Transverse colon (tissue), 4 donors: ENCODE measurements at regions not wholly inside any gene's neighbourhood (a gene's known extent, or its start where the extent isn't known, plus 50 kb on each side); places are given as distances from the start of the nearest gene placed in this dataset.

ENCODE experiments used
- DNase-seq: peaks from one replicate; pipeline ENCODE4 v3.0.0-alpha.2; 2019
- H3K27ac ChIP-seq, 4 donors: fragments of 200-600 bp; sonication (generic); 2 replicates each; pipeline ENCODE4 v1.5.1; 2016 to 2018; ENCODE audit warnings: inconsistent platforms in 4 of 4
- H3K27me3 ChIP-seq: fragments of 200-600 bp; sonication (generic); 2 replicates; pipeline ENCODE4 v1.5.1; 2017; ENCODE audit warnings: inconsistent platforms
- H3K36me3 ChIP-seq, 4 donors: fragments of 200-600 bp; sonication (generic); 2 replicates each; pipeline ENCODE4 v1.5.1; 2017 to 2019; ENCODE audit warnings: inconsistent platforms in 4 of 4
- H3K4me1 ChIP-seq, 4 donors: fragments of 200-600 bp; sonication (generic); 2 replicates each; pipeline ENCODE4 v1.5.1; 2017 to 2020; ENCODE audit warnings: inconsistent platforms in 4 of 4
- H3K4me3 ChIP-seq, 4 donors: fragments of 200-600 bp; sonication (generic); 1 replicate in 1 of 4; 2 replicates in 3 of 4; pipeline versions ENCODE4 v1.5.1 to v1.6.1; 2017 to 2019; ENCODE audit warnings: inconsistent platforms in 4 of 4
- H3K9me3 ChIP-seq, 2 donors: fragments of 200-600 bp; sonication (generic); 2 replicates each; pipeline ENCODE4 v1.5.1; 2017 to 2019; ENCODE audit warnings: inconsistent platforms in 2 of 2
- CTCF ChIP-seq, 5 experiments: fragments of 200-600 bp in 3 of 5; fragments of 450-650 bp in 2 of 5; sonication (generic) in 3 of 5; IDR thresholded peaks; 1 replicate in 2 of 5; 2 replicates in 3 of 5; pipeline ENCODE4 v1.5.1; 2016 to 2017; ENCODE audit warnings: antibody characterized with exemption in 5 of 5, inconsistent platforms in 3 of 5, mild to moderate bottlenecking in 2 of 5, moderate library complexity in 1 of 5
- EP300 ChIP-seq: sonication (generic); formaldehyde crosslinking; IDR thresholded peaks from one replicate; pipeline ENCODE4 v1.6.1; 2017; ENCODE audit warnings: antibody characterized with exemption, low read depth
- POLR2A ChIP-seq: fragments of 450-650 bp; IDR thresholded peaks from one replicate; pipeline ENCODE4 v1.6.1; 2016; ENCODE audit warnings: antibody characterized with exemption, mild to moderate bottlenecking, moderate library complexity
- POLR2AphosphoS5 ChIP-seq, 3 donors: sonication (generic); formaldehyde crosslinking; IDR thresholded peaks; one replicate each; pipeline ENCODE4 v1.6.1; 2016; ENCODE audit warnings: antibody characterized with exemption in 3 of 3
- WGBS, 2 donors: methylation state at CpG; one replicate each; pipeline ENCODE4 v1.1.5; 2018; ENCODE audit warnings: low coverage in 1 of 2; 5-methylcytosine and 5-hydroxymethylcytosine counted together
- in situ Hi-C, 4 donors: fragments of 200-750 bp; cut with MboI; loops; one replicate each; pipeline versions ENCODE4 v1.15.0 to v1.15.1; 2017; ENCODE audit warnings: low sequenced_read_pairs in 3 of 4, low pct_ligation_motif_present in 1 of 4, low pct_unique_long_range_greater_than_20kb in 1 of 4
- intact Hi-C: fragments of 100-400 bp; cut with DNase I; formaldehyde crosslinking; loops from one replicate; pipeline ENCODE4 v1.15.1; 2023; ENCODE audit warnings: low total_unique reads

GRCh38 chr13:95361686-95362085 lies 60.4 kb upstream of the ABCC4 start:
- in situ Hi-C loops, result no loop called here
- TF ChIP-seq POLR2A, result no peak
- TF ChIP-seq EP300, result no peak
- no peak for TF ChIP-seq POLR2AphosphoS5 (IDR thresholded peaks at IDR 0.05)
- no peak for TF ChIP-seq CTCF (IDR thresholded peaks at IDR 0.05)
- 72 to 84% methylated on average over 3 of the region's 3 CpGs for WGBS, 2 donors

GRCh38 chr13:95362666-95363065 lies 61.4 kb upstream of the ABCC4 start:
- H3K36me3 ChIP-seq, result no peaks in the 10 kb centered on the region
- no peaks in the 10 kb centered on the region for H3K27me3 ChIP-seq
- H3K4me3 ChIP-seq, result no peak overlapping the region
- H3K9me3 ChIP-seq, result peaks cover 0 to 5% of the 10 kb centered on the region in 2 donors
- intact Hi-C loops (no loop called here), in situ Hi-C loops (no loop called here)
- no peaks in the 10 kb centered on the region for H3K4me1 ChIP-seq
- no peak overlapping the region for H3K27ac ChIP-seq
- WGBS, 2 donors, result 70 to 77% methylated on average over 4 to 5 of the region's 5 CpGs
- TF ChIP-seq CTCF (IDR thresholded peaks at IDR 0.05) (no peak), EP300 (no peak), POLR2AphosphoS5 (IDR thresholded peaks at IDR 0.05) (no peak), POLR2A (no peak)
- DNase-seq, result no peak

More at GRCh38 chr13:95361686-95362085, 60.4 kb upstream of the ABCC4 start:
- Histone ChIP-seq H3K4me3 (no peak overlapping the region), H3K9me3 (peaks cover 0 to 5% of the 10 kb centered on the region in 2 donors), H3K4me1 (no peaks in the 10 kb centered on the region), H3K27ac (no peak overlapping the region), H3K36me3 (no peaks in the 10 kb centered on the region), H3K27me3 (no peaks in the 10 kb centered on the region)
- intact Hi-C loops, result no loop called here
- DNase-seq, result no peak

- no peak for DNase-seq
- Histone ChIP-seq H3K27me3 (no peaks in the 10 kb centered on the region), H3K4me1 (no peaks in the 10 kb centered on the region), H3K36me3 (no peaks in the 10 kb centered on the region), H3K4me3 (no peak overlapping the region), H3K27ac (no peak overlapping the region), H3K9me3 (peaks cover 0 to 5% of the 10 kb centered on the region in 2 donors)
- in situ Hi-C loops, result no loop called here
- TF ChIP-seq CTCF (IDR thresholded peaks at IDR 0.05) (no peak), EP300 (no peak), POLR2A (no peak), POLR2AphosphoS5 (IDR thresholded peaks at IDR 0.05) (no peak)
- intact Hi-C loops, result no loop called here
- WGBS, 2 donors, result 60 to 65% methylated on average over 4 to 6 of the region's 6 CpGs
These were observed 66.1 kb upstream of the ABCC4 start for GRCh38 chr13:95367309-95367843.

- TF ChIP-seq EP300, result no peak
- no peak for TF ChIP-seq POLR2AphosphoS5 (IDR thresholded peaks at IDR 0.05)
- no peak for TF ChIP-seq POLR2A
- no peak for TF ChIP-seq CTCF (IDR thresholded peaks at IDR 0.05)
- H3K4me1 ChIP-seq, result no peaks in the 10 kb centered on the region
- in situ Hi-C loops (no loop called here), intact Hi-C loops (no loop called here)
- 73 to 77% methylated on average over 4 of the region's 4 CpGs for WGBS, 2 donors
- H3K9me3 ChIP-seq, result no peaks in the 10 kb centered on the region
- H3K4me3 ChIP-seq, result no peak overlapping the region
- DNase-seq, result no peak
- no peak overlapping the region for H3K27ac ChIP-seq
- H3K36me3 ChIP-seq, result no peaks in the 10 kb centered on the region
- H3K27me3 ChIP-seq, result no peaks in the 10 kb centered on the region
These were observed 67.7 kb upstream of the ABCC4 start for GRCh38 chr13:95368998-95369397.
